HepG2 (cell line): ENCODE measurements at regions not wholly inside any gene's neighbourhood (a gene's known extent, or its start where the extent isn't known, plus 50 kb on each side); places are given as distances from the start of the nearest gene placed in this dataset.
A peak's percentile ranks its signal among the peaks of the same experiment; 100 is the strongest.

Source experiments
- ATAC-seq: fragments of 200-7000 bp; cut with Tn5 transposase; 3 replicates; pipeline ENCODE4 v1.9.1; 2020; ENCODE audit warnings: mild to moderate bottlenecking, moderate library complexity
- BruUV-seq: library from RNA; stranded (reverse); fragments of 400-500 nt; replicated peaks from 2 replicates; lab custom pipeline; 2021; lab: Mats Ljungman, UMichigan
- CTCF ChIA-PET: fragments of 300-600 bp; formaldehyde crosslinking; extraction: SDS; loops from one replicate; lab custom pipeline; 2021; ENCODE audit warnings: low total read pairs, inconsistent platforms, low intra/inter-chr PET ratio; lab: Yijun Ruan, JAX
- POLR2A ChIA-PET: fragments of 350-600 bp; sonication (Branson Sonifier 250); formaldehyde crosslinking; loops from one replicate; lab custom pipeline; 2020; ENCODE audit warnings: antibody characterized with exemption, inconsistent platforms; lab: Yijun Ruan, JAX
- DNase-seq: peaks from one replicate; pipeline ENCODE4 v3.0.0-alpha.2; 2015; ENCODE audit warnings: low spot score
- FAIRE-seq: peaks from 3 replicates; lab custom pipeline; 2011; peaks lifted over from hg19 to GRCh38; lab: Jason Lieb, UNC
- H2AFZ ChIP-seq: one replicate; pipeline ENCODE4 v1.6.1; 2011; ENCODE audit warnings: low read length, inconsistent platforms
- H3K27ac ChIP-seq: fragments of 300-600 bp; 3 replicates; pipeline ENCODE4 v1.8.0; 2011; ENCODE audit warnings: mixed run types, mild to moderate bottlenecking, mixed read lengths, low read length, inconsistent platforms; ENCODE audit not compliant: insufficient read depth; ENCODE audit errors: extremely low read length
- H3K27me3 ChIP-seq, 2 experiments: fragments of 200-600 bp in 1 of 2; 2 replicates in 1 of 2; 3 replicates in 1 of 2; pipeline versions ENCODE4 v1.6.0 to v1.8.0; 2011; ENCODE audit warnings: low read length in 2 of 2, mild to moderate bottlenecking in 2 of 2, moderate library complexity in 2 of 2, inconsistent platforms in 1 of 2; ENCODE audit not compliant: insufficient read depth in 2 of 2, control insufficient read depth in 1 of 2
- H3K36me3 ChIP-seq, 2 experiments: fragments of 200-600 bp in 1 of 2; replicated peaks in 1 of 2; 2 replicates in 1 of 2; 3 replicates in 1 of 2; pipeline versions ENCODE4 v1.5.1 to v1.8.0; 2011; ENCODE audit warnings: low read length in 2 of 2, inconsistent platforms in 1 of 2; ENCODE audit not compliant: insufficient read depth in 2 of 2, control insufficient read depth in 1 of 2
- H3K4me1 ChIP-seq: 2 replicates; pipeline ENCODE4 v1.5.1; 2012; ENCODE audit warnings: low read length, inconsistent platforms; ENCODE audit not compliant: insufficient read depth
- H3K4me2 ChIP-seq: 2 replicates; pipeline ENCODE4 v1.6.0; 2011; ENCODE audit warnings: low read depth, low read length, inconsistent platforms
- H3K4me3 ChIP-seq, 3 experiments: fragments of 200-600 bp in 1 of 3; sonication (generic), shearing (Covaris generic) in 1 of 3; replicated peaks in 1 of 3; 2 replicates each; pipeline ENCODE4 v1.5.1; 2011 to 2016; ENCODE audit warnings: low read length in 3 of 3, inconsistent platforms in 2 of 3, low read depth in 2 of 3, mild to moderate bottlenecking in 2 of 3, control low read depth in 1 of 3, mixed read lengths in 1 of 3; ENCODE audit not compliant: insufficient read depth in 1 of 3
- H3K79me2 ChIP-seq: one replicate; pipeline ENCODE4 v1.6.1; 2011; ENCODE audit warnings: low read length, inconsistent platforms; ENCODE audit not compliant: insufficient read depth
- H3K9ac ChIP-seq: 2 replicates; pipeline ENCODE4 v1.6.0; 2011; ENCODE audit warnings: mild to moderate bottlenecking, low read depth, low read length, inconsistent platforms; ENCODE audit not compliant: insufficient read depth
- H3K9me3 ChIP-seq: 2 replicates; pipeline ENCODE4 v1.5.1; 2012; ENCODE audit warnings: mild to moderate bottlenecking, low read length
- H4K20me1 ChIP-seq: 2 replicates; pipeline ENCODE4 v1.6.0; 2011; ENCODE audit warnings: inconsistent platforms, mild to moderate bottlenecking, low read length, moderate library complexity; ENCODE audit not compliant: insufficient read depth
- HHEX ChIP-seq: IDR thresholded peaks from 2 replicates; pipeline ENCODE4 v1.6.1; 2016; ENCODE audit warnings: control low read depth
- PRDM10 ChIP-seq: sonication (generic); formaldehyde crosslinking; IDR thresholded peaks from 2 replicates; pipeline ENCODE4 v1.4.0; 2020; ENCODE audit warnings: low read depth, missing genetic modification reagents
- SRSF4 ChIP-seq: fragments of 200-400 bp; formaldehyde crosslinking; IDR thresholded peaks from one replicate; pipeline ENCODE4 v1.6.1; 2018; ENCODE audit warnings: mild to moderate bottlenecking, low read depth, low read length, moderate library complexity; ENCODE audit not compliant: poor library complexity, severe bottlenecking
- ZNF501 ChIP-seq: sonication (generic); formaldehyde crosslinking; IDR thresholded peaks from 2 replicates; pipeline ENCODE4 v1.5.1; 2020; ENCODE audit warnings: mild to moderate bottlenecking, moderate library complexity, missing genetic modification reagents
- ZNF530 ChIP-seq: sonication (generic); formaldehyde crosslinking; IDR thresholded peaks from 2 replicates; pipeline ENCODE4 v1.5.0; 2020; ENCODE audit warnings: low read depth, mild to moderate bottlenecking, missing genetic modification reagents
- ZNF546 ChIP-seq: sonication (generic); formaldehyde crosslinking; conservative IDR thresholded peaks from 2 replicates; pipeline ENCODE4 v1.8.1; 2023; ENCODE audit warnings: mild to moderate bottlenecking, missing genetic modification reagents
- ZNF572 ChIP-seq: sonication (generic); formaldehyde crosslinking; IDR thresholded peaks from 2 replicates; pipeline ENCODE4 v1.5.1; 2020; ENCODE audit warnings: mild to moderate bottlenecking, missing genetic modification reagents
- ZNF687 ChIP-seq: sonication (generic); formaldehyde crosslinking; IDR thresholded peaks from 2 replicates; pipeline ENCODE4 v1.5.1; 2020; ENCODE audit warnings: mild to moderate bottlenecking, missing genetic modification reagents, moderate library complexity
- WGBS: methylation state at CpG from one replicate; pipeline ENCODE4 v1.1.6; 2017; ENCODE audit warnings: low lambda C conversion rate; 5-methylcytosine and 5-hydroxymethylcytosine counted together
- in situ Hi-C: cut with HindIII; loops from 2 replicates; pipeline ENCODE4 v1.10.0; 2017; ENCODE audit warnings: low pct_unique_long_range_greater_than_20kb; ENCODE audit not compliant: extremely low pct_ligation_motif_present
- intact Hi-C: fragments of 100-400 bp; cut with micrococcal nuclease; formaldehyde crosslinking; loops from one replicate; pipeline ENCODE4 v1.10.0; 2022; ENCODE audit not compliant: unreplicated experiment

GRCh38 chr6:167211881-167212712 is 54.3 kb upstream of the GPR31 start:
- H3K27ac ChIP-seq: peak overlapping the region; percentile 82
- no peak overlapping the region for H3K4me3 ChIP-seq
- H3K9me3 ChIP-seq: no peaks in the 10 kb centered on the region
- no peaks in the 10 kb centered on the region for H3K27me3 ChIP-seq
- intact Hi-C loops (no loop called here), in situ Hi-C loops (no loop called here)
- H3K4me1 ChIP-seq: peaks cover 77% of the 10 kb centered on the region
- 62% methylated on average over 7 of the region's 7 CpGs for WGBS
- FAIRE-seq (no peak), ATAC-seq (no peak), DNase-seq (no peak)
- H4K20me1 ChIP-seq: no peaks in the 10 kb centered on the region
- TF ChIP-seq ZNF501: peak; percentile 59
- no peak for TF ChIP-seq SRSF4
- TF ChIP-seq PRDM10 (CRISPR knock-in tag): 0 out of 2 replicates have a peak, but pooled peaks have one; percentile 37
- peak; percentile 69; the same call in 1 of the 2 replicates for TF ChIP-seq ZNF572 (CRISPR knock-in tag)
- peak; percentile 47; the same call in 1 of the 2 replicates for TF ChIP-seq ZNF687
- no peak for TF ChIP-seq HHEX (CRISPR knock-in tag)
- TF ChIP-seq ZNF530 (CRISPR knock-in tag): no peak
- TF ChIP-seq ZNF546 (CRISPR knock-in tag): no peak
- H3K36me3 ChIP-seq: no peaks in the 10 kb centered on the region
- no peak overlapping the region for H3K4me2 ChIP-seq
- BruUV-seq: no TSS peak
- ChIA-PET CTCF (no interaction called here), POLR2A (interaction anchor here (1.0 to 1.3 kb wide), 2 partner anchors 98 kb away, joined by 3 to 6 read pairs; no protein-coding TSS in a partner anchor)
- H2AFZ ChIP-seq: peak overlapping the region; percentile 74
- H3K79me2 ChIP-seq: no peaks in the 10 kb centered on the region
- 0 out of 2 replicates have a peak overlapping the region, but pooled peaks have one; percentile 60 for H3K9ac ChIP-seq
